Activated CD4-positive, alpha-beta T cell treated with anti-CD3 and anti-CD28 coated beads, Interleukin-2, amount 10 ng/mL, durations not matched to agents 7 days and 5 days (primary cell): ENCODE measurements at regions not wholly inside any gene's neighbourhood (a gene's known extent, or its start where the extent isn't known, plus 50 kb on each side); places are given as distances from the start of the nearest gene placed in this dataset.

ENCODE experiments used
- CTCF ChIA-PET: fragments of 350-600 bp; sonication (Branson Sonifier 250); formaldehyde crosslinking; loops from one replicate; lab custom pipeline; 2021; ENCODE audit warnings: antibody characterized with exemption; lab: Charles Lee
- POLR2A ChIA-PET: fragments of 350-600 bp; sonication (Branson Sonifier 250); formaldehyde crosslinking; loops from one replicate; lab custom pipeline; 2021; ENCODE audit warnings: antibody characterized with exemption; lab: Charles Lee
- DNase-seq: peaks from one replicate; pipeline ENCODE4 v3.0.0-alpha.2; 2020
- H3K27ac Mint-ChIP-seq: one replicate; pipeline ENCODE4 v1.8.0; 2021; ENCODE audit warnings: mild to moderate bottlenecking, moderate library complexity, mixed read lengths
- H3K27me3 Mint-ChIP-seq: one replicate; pipeline ENCODE4 v1.8.0; 2021; ENCODE audit warnings: mixed read lengths
- H3K36me3 Mint-ChIP-seq: one replicate; pipeline ENCODE4 v1.8.0; 2021; ENCODE audit warnings: low read depth, mixed read lengths
- H3K4me1 Mint-ChIP-seq: one replicate; pipeline ENCODE4 v1.8.0; 2021; ENCODE audit warnings: mixed read lengths
- H3K4me3 Mint-ChIP-seq: one replicate; pipeline ENCODE4 v1.8.0; 2021; ENCODE audit warnings: mild to moderate bottlenecking, moderate library complexity, mixed read lengths
- H3K9me3 Mint-ChIP-seq: one replicate; pipeline ENCODE4 v1.8.0; 2021; ENCODE audit warnings: mixed read lengths

GRCh38 chr4:35539404-35540055 is 704.8 kb downstream of the ARAP2 start:
- Mint-ChIP-seq H3K27me3 (no peaks in the 10 kb centered on the region), H3K4me3 (no peak overlapping the region), H3K27ac (no peak overlapping the region), H3K9me3 (peaks cover 2% of the 10 kb centered on the region), H3K36me3 (no peaks in the 10 kb centered on the region), H3K4me1 (no peaks in the 10 kb centered on the region)
- ChIA-PET POLR2A (no interaction called here), CTCF (no interaction called here)
- no peak for DNase-seq

- Mint-ChIP-seq H3K9me3 (peaks cover 2% of the 10 kb centered on the region), H3K27ac (no peak overlapping the region), H3K36me3 (no peaks in the 10 kb centered on the region), H3K27me3 (no peaks in the 10 kb centered on the region), H3K4me3 (no peak overlapping the region), H3K4me1 (no peaks in the 10 kb centered on the region)
- CTCF ChIA-PET, result no interaction called here
- POLR2A ChIA-PET, result no interaction called here
- no peak for DNase-seq
Measured at GRCh38 chr4:35541146-35541887, 703.0 kb downstream of the ARAP2 start.

GRCh38 chr4:35541888-35542213 is 702.5 kb downstream of the ARAP2 start:
- ChIA-PET CTCF (no interaction called here), POLR2A (no interaction called here)
- Mint-ChIP-seq H3K27me3 (no peaks in the 10 kb centered on the region), H3K36me3 (no peaks in the 10 kb centered on the region), H3K27ac (no peak overlapping the region), H3K9me3 (peaks cover 2% of the 10 kb centered on the region), H3K4me3 (no peak overlapping the region), H3K4me1 (no peaks in the 10 kb centered on the region)
- DNase-seq, result no peak

GRCh38 chr4:35548921-35549320 is 695.4 kb downstream of the ARAP2 start:
- no peak for DNase-seq
- Mint-ChIP-seq H3K9me3 (no peaks in the 10 kb centered on the region), H3K4me1 (no peaks in the 10 kb centered on the region), H3K27ac (no peak overlapping the region), H3K27me3 (no peaks in the 10 kb centered on the region), H3K4me3 (no peak overlapping the region), H3K36me3 (no peaks in the 10 kb centered on the region)
- POLR2A ChIA-PET, result no interaction called here
- CTCF ChIA-PET, result no interaction called here

GRCh38 chr4:35556387-35556786 is 687.9 kb downstream of the ARAP2 start:
- Mint-ChIP-seq H3K4me3 (no peak overlapping the region), H3K36me3 (no peaks in the 10 kb centered on the region), H3K27me3 (no peaks in the 10 kb centered on the region), H3K9me3 (peaks cover 8% of the 10 kb centered on the region), H3K4me1 (no peaks in the 10 kb centered on the region), H3K27ac (no peak overlapping the region)
- CTCF ChIA-PET, result no interaction called here
- POLR2A ChIA-PET, result no interaction called here
- no peak for DNase-seq

GRCh38 chr4:35559559-35560365 is 684.6 kb downstream of the ARAP2 start:
- DNase-seq, result no peak
- Mint-ChIP-seq H3K4me1 (no peaks in the 10 kb centered on the region), H3K36me3 (no peaks in the 10 kb centered on the region), H3K27ac (no peak overlapping the region), H3K4me3 (no peak overlapping the region), H3K9me3 (peaks cover 8% of the 10 kb centered on the region), H3K27me3 (no peaks in the 10 kb centered on the region)
- CTCF ChIA-PET, result no interaction called here
- POLR2A ChIA-PET, result no interaction called here

GRCh38 chr4:35562861-35563260 is 681.5 kb downstream of the ARAP2 start:
- Mint-ChIP-seq H3K9me3 (peaks cover 8% of the 10 kb centered on the region), H3K36me3 (no peaks in the 10 kb centered on the region), H3K27ac (no peak overlapping the region), H3K4me1 (no peaks in the 10 kb centered on the region), H3K27me3 (no peaks in the 10 kb centered on the region), H3K4me3 (no peak overlapping the region)
- DNase-seq, result no peak
- ChIA-PET CTCF (no interaction called here), POLR2A (no interaction called here)

GRCh38 chr4:35565640-35566039 is 678.7 kb downstream of the ARAP2 start:
- Mint-ChIP-seq H3K4me3 (no peak overlapping the region), H3K27ac (no peak overlapping the region), H3K4me1 (no peaks in the 10 kb centered on the region), H3K36me3 (no peaks in the 10 kb centered on the region), H3K9me3 (peaks cover 2% of the 10 kb centered on the region), H3K27me3 (no peaks in the 10 kb centered on the region)
- ChIA-PET CTCF (no interaction called here), POLR2A (no interaction called here)
- no peak for DNase-seq

- Mint-ChIP-seq H3K4me1 (no peaks in the 10 kb centered on the region), H3K4me3 (no peak overlapping the region), H3K27ac (no peak overlapping the region), H3K36me3 (no peaks in the 10 kb centered on the region), H3K9me3 (no peaks in the 10 kb centered on the region), H3K27me3 (no peaks in the 10 kb centered on the region)
- POLR2A ChIA-PET, result no interaction called here
- CTCF ChIA-PET, result no interaction called here
- DNase-seq, result no peak
Measured at GRCh38 chr4:35591035-35591434, 653.3 kb downstream of the ARAP2 start.

GRCh38 chr4:35604252-35604651 is 640.1 kb downstream of the ARAP2 start:
- H3K36me3 Mint-ChIP-seq, result no peaks in the 10 kb centered on the region
- no peak overlapping the region for H3K27ac Mint-ChIP-seq
- DNase-seq, result no peak
- ChIA-PET CTCF (no interaction called here), POLR2A (no interaction called here)
- H3K9me3 Mint-ChIP-seq, result no peaks in the 10 kb centered on the region
- no peak overlapping the region for H3K4me3 Mint-ChIP-seq
- no peaks in the 10 kb centered on the region for H3K4me1 Mint-ChIP-seq
- no peaks in the 10 kb centered on the region for H3K27me3 Mint-ChIP-seq

- POLR2A ChIA-PET, result no interaction called here
- Mint-ChIP-seq H3K9me3 (no peaks in the 10 kb centered on the region), H3K27ac (no peak overlapping the region), H3K27me3 (no peaks in the 10 kb centered on the region), H3K4me3 (no peak overlapping the region), H3K36me3 (no peaks in the 10 kb centered on the region), H3K4me1 (no peaks in the 10 kb centered on the region)
- CTCF ChIA-PET, result no interaction called here
- no peak for DNase-seq
Measured at GRCh38 chr4:35604724-35605123, 639.6 kb downstream of the ARAP2 start.

- ChIA-PET CTCF (no interaction called here), POLR2A (no interaction called here)
- Mint-ChIP-seq H3K9me3 (no peaks in the 10 kb centered on the region), H3K4me1 (no peaks in the 10 kb centered on the region), H3K27me3 (no peaks in the 10 kb centered on the region), H3K4me3 (no peak overlapping the region), H3K36me3 (no peaks in the 10 kb centered on the region), H3K27ac (no peak overlapping the region)
- DNase-seq, result no peak
Measured at GRCh38 chr4:35608205-35608604, 636.1 kb downstream of the ARAP2 start.

- Mint-ChIP-seq H3K36me3 (no peaks in the 10 kb centered on the region), H3K27me3 (no peaks in the 10 kb centered on the region), H3K4me3 (no peak overlapping the region), H3K4me1 (no peaks in the 10 kb centered on the region), H3K27ac (no peak overlapping the region), H3K9me3 (no peaks in the 10 kb centered on the region)
- no peak for DNase-seq
- ChIA-PET CTCF (no interaction called here), POLR2A (no interaction called here)
Measured at GRCh38 chr4:35614120-35614519, 630.2 kb downstream of the ARAP2 start.
